Tibial nerve (tissue), 4 donors: ENCODE measurements at regions not wholly inside any gene's neighbourhood (a gene's known extent, or its start where the extent isn't known, plus 50 kb on each side); places are given as distances from the start of the nearest gene placed in this dataset.

Experiments
- EP300 ChIP-seq, 2 donors: sonication (generic); formaldehyde crosslinking; IDR thresholded peaks; one replicate each; pipeline ENCODE4 v1.6.1; 2017; ENCODE audit warnings: antibody characterized with exemption in 2 of 2, mild to moderate bottlenecking in 1 of 2
- TF ChIP-seq, protein P1 (sequence below), 5 experiments: fragments of 200-600 bp in 3 of 5; fragments of 450-650 bp in 2 of 5; sonication (generic) in 3 of 5; IDR thresholded peaks; one replicate each; pipeline ENCODE4 v1.5.1; 2016 to 2019; ENCODE audit warnings: antibody characterized with exemption in 5 of 5, mild to moderate bottlenecking in 3 of 5, moderate library complexity in 2 of 5

DNA sequence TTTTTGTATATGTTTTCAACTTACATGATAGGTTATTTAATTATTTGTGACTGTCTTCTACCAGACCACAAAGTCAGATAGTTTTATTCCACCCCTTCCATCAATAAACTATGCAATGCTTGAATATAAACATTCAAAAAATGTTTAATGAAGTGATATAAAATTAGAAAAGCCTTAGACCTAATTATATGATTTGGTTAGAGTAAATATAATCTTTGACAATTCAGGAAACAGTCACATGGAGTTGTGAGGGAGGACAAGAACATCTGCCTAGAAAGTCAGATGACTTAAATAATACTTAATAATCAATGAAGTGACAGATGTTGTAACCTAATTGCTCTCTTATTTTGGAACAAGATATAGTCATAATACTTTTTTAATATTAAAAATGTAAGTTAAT lies 710.3 kb downstream of the ZBBX start:
- TF ChIP-seq, protein P1, sequence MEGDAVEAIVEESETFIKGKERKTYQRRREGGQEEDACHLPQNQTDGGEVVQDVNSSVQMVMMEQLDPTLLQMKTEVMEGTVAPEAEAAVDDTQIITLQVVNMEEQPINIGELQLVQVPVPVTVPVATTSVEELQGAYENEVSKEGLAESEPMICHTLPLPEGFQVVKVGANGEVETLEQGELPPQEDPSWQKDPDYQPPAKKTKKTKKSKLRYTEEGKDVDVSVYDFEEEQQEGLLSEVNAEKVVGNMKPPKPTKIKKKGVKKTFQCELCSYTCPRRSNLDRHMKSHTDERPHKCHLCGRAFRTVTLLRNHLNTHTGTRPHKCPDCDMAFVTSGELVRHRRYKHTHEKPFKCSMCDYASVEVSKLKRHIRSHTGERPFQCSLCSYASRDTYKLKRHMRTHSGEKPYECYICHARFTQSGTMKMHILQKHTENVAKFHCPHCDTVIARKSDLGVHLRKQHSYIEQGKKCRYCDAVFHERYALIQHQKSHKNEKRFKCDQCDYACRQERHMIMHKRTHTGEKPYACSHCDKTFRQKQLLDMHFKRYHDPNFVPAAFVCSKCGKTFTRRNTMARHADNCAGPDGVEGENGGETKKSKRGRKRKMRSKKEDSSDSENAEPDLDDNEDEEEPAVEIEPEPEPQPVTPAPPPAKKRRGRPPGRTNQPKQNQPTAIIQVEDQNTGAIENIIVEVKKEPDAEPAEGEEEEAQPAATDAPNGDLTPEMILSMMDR (IDR thresholded peaks at IDR 0.05), result no peak
- TF ChIP-seq EP300 (IDR thresholded peaks at IDR 0.05), result no peak
